Activated gamma-delta T cell treated with anti-CD3 and anti-CD28 coated beads, Interleukin-2, amount 50 U/mL, for 16 hours (primary cell): ENCODE measurements at regions not wholly inside any gene's neighbourhood (a gene's known extent, or its start where the extent isn't known, plus 50 kb on each side); places are given as distances from the start of the nearest gene placed in this dataset.

Experiments
- DNase-seq: peaks from one replicate; pipeline ENCODE4 v3.0.0-alpha.2; 2020; ENCODE audit warnings: low read depth

DNA sequence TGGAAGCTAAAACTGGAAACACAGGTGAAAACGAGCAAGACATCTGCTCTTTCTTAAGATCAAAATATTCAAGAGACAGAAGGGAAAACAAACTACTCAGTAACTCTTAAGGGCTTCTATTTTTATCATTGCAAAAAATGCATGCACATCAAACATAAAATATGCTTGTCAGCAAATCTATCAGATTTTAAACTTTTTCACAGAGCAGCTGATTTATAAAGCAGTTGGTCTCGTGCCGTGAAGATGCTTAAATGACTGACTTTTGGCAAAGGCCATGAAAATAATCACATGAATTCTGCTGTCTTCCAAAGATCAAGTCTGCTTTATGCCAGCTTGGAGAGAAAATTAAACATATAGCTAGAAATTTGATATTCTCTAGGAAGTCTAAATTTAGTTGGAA lies 482.1 kb upstream of the HS3ST1 start:
- no peak for DNase-seq

DNA sequence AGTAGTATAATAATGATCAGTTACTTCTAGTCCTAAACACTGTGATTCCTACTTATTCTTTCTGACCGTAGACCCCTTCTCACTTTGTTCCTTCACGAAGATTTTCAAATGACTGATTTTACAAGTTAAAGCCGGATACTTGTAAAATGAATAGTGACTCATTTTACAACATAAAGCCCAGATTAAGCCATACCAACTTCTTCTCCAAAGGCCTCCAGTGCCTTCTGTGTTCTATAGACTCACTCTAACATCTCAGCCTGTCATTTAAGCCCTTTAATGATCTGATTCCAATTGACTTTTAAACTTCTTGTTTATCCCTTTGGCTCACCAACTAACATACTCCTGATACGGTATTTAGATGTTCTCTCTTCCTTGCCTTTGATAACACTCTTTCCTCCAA lies 480.0 kb upstream of the HS3ST1 start:
- DNase-seq, result no peak

DNA sequence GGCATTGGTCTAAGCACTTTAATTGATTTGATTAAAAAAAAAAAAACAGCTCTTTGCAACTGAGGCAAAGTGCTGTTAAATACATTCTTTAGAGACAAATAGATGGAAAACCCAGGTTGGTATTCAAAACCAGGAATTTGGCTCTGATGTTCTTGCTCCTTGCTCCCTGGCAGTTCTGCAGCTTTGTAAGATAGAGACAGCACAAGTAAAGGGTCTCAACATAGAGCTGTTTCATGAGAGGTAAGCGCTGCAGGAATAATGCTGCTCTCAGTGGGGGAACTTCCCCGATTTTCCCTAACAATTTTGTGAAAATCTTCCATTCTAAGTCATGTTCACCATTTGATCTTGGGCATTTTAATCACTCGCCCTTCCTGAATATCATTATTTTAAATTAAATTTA lies 479.5 kb upstream of the HS3ST1 start:
- DNase-seq, result no peak

DNA sequence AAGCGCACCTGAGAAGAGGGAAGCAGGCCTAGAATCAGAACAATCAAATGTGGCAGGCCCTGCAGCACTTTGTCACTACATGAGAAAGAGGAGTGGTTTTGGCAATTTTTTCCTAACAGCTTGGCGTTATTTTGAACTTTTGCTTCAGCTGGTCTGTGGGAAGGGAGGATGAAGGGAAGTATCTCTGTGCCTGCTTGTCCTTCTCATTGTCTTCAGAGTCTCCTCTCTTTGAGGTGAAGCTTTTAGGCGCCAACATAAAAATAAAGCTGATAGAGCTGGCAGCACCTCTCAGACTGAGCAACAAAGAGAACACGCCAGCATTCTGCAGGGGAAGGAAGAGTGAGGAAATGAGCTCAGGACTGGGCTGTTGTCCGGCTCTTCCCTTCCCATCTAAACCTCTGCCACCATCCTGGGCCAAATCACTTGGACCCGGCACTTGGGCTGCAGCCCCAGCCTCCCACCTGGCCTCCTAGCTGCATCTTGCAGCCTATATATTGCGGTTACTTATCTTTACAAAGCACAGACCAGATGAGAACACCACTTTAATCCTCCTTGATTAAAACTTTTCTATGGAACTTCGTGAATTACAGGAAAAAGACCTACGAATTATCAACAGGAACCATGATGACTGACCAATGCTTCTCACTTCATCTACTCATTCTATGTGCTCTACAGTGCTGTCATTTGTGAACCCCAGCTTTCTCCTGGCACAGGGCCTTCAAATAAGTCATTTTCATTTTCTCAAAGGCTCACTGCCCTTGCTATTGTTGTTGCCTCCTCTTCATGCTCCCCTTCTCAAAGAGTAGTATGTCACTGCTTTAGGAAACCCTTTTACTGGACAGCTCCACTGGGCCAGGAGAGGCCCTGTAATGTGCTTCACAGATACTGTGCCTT lies 476.4 kb upstream of the HS3ST1 start:
- DNase-seq, result no peak

DNA sequence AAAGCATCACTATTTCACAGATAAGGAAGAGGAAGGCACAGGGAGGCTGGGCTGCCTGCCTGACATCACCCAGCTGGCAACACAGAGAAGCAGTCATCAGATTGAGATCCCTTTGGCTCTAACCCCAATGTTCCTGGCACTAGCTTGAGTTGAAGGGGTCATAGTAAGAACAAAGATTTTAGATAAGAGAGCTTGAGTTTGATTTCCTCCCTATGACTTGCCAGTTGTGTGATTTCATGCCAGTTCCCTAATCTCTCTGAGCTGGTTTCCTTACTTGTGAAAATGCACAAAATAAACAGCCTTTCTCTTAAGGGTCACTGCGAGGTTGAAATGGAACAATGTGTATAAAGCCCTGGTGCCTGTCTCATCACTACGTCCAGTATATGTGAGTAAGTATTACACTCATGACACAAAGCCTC lies 475.4 kb upstream of the HS3ST1 start:
- no peak for DNase-seq

DNA sequence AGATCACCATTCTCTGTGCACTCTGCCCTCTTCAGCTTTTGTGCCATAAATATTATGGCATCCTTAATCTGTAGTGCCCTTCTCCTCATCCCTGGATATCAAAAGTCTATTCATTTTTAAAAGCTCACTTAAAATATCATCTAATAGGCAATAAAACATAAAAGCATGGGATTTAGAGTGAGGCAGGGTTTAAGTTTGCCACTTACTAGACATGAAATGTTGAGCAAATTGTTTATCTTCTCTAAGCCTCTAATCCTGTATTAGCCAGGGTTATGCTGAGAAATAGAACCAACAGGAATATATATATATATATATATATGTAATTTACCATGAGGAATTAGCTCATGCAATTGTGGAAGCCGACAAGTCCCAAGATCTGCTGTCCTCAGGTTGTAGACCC lies 472.4 kb upstream of the HS3ST1 start:
- no peak for DNase-seq

DNA sequence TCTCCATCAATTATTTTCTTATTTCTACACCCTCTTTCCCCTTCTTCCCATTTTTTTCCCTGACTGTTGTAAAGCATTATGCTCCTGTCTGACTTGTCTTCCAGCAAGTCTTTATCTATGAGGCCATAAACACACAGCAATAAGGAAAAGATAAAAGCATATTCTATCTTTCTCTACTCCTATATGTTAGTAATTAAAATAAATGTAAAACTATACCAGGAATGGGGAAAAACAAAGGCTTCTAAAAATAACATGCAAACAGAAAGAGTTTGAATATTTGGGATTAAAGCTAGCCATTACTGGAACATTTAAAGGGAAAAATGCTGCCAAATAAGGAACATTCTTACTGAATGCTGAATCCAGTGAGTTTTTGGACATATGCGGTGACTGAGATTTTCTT lies 471.7 kb upstream of the HS3ST1 start:
- DNase-seq, result no peak

DNA sequence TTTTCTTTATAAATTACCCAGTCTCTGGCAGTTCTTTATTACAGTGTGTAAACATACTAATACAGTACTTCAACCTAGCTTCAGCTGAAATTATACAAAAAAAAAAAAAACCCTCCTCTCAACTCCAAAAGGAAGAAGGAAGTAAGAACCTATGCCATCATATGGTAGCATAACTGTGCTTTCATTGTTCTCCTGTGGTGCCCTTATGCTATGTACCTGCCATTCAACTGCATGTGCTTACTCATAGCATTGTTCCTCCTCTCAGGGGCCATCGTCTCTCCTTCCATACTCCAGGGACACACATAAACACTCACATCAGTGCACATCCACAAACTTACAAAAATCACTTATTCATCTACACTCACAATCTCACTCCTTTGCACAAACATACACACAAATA lies 470.1 kb upstream of the HS3ST1 start:
- DNase-seq, result no peak

DNA sequence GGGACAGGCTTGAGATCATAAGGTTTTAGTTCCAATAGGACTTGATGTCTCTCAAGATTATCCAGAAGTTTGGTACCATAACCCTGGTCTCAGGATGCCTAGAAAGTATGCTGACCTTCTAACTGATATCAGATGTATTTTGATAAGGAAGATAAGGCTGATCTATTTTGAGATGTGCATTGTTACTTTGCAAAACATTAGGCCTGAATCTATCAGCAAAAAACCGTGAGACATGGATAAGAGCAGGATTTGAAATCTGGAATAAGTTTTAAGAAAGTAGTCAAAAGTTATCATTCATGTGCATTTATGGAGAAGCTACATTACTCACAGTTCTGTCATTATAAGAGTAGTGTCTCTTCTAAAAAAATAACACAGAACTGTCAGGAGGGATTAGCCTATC lies 467.1 kb upstream of the HS3ST1 start:
- no peak for DNase-seq

DNA sequence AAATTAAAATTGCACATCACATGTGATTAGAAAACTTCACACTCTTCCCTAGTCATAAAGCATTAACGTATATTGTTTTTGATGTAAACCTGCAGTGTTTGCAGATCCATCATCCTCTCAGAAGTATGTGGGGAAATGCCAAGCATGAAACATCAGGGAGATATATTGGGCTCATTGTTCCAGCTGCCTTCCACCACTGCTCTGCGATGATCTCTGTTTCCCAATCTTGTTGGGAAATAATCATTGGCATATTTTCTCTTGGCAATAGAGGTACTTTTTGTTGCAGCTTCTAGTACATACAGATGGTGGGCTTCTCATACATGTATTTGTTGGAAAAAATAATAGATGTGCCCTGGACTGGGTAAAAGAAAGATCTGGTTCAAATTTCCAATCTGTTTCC lies 466.3 kb upstream of the HS3ST1 start:
- no peak for DNase-seq

DNA sequence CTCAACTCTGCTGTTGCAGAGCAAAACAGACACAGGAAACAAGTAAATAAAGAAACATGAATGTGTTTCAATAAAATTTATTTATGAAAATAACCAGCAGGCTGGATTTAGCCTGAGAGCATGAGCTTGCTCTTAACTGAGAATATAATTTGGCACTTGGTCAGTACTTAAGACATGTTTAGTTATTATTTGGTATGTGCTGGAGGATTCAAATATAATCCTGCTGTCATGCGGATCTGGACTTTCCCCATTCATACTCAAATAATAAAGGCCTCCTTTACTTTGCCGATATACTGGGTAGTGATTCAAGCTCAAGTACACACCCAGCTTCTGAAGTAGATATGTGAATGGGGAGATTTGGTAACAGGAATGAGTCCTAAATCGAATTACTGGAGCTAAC lies 465.5 kb upstream of the HS3ST1 start:
- no peak for DNase-seq

DNA sequence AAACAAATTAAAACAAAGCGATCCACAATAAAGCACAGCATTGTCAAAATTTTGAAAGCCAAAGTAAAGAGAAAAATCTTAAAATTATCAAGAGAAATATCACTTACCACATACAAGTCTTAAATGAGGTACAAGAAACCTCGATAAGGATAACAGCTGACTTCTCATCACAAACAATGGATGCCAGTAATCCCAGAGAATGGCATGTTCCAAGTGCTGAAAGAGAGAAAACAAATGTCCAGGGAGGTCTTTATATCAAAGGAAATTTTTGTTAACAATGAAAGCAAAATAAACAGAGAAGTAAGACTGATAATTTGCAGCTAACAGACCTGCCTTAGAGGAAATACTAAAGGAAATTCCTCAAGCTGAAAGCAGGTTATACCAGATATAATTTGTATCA lies 460.4 kb upstream of the HS3ST1 start:
- no peak for DNase-seq

DNA sequence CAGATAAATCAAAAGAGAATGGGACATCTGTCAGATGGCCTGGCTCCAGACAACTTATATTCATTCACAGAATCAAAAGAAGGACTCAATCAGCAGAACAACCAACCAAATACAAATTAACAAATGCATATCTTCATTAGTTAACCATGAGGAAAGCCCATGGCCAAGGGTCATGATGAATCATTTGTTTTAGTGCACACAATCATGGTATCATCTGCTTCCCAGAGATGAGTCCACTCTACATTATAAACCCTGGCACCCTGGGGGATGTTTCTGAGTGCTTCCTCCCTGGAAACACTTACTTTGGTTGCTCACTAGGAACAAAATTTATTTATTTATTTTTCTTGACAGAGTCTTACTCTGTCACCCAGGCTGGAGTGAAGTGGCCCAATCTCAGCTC lies 453.3 kb upstream of the HS3ST1 start:
- DNase-seq, result no peak

DNA sequence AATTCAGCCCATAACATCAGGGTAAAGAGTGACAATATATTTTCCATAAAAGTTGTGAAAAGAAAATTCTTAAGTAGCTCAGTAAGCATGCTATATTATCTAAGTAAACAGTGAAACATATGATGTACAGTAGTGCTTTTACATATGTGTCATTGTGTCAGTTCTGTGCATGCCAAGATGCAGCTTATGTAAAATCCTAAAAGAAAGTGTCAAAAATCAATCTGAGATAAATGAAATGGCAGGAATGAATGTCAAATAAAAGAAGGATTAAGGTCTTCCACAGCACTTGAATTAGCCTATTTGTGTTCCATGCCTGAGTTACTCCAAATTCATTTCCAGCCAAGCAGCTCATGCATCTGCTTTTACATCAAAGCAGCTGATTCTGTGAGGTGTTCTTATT lies 452.7 kb upstream of the HS3ST1 start:
- no peak for DNase-seq

DNA sequence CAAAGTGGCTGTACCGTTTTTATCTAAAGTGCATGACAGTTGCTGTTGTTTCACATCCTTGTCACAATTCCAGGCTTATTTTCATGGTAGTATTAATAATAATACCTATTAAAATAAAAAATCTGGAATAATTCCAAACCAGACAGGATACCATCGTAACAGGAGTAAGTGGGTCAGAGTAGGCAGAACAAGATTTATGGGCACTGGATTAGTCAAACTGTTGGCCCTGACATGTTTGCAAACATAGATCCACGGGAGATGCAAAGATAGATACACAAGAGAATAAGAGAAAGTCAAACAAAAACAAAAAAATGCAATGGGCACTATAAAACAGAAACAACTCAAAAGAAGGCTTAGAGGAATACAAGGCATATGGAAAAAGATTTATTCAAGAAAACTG lies 449.5 kb upstream of the HS3ST1 start:
- no peak for DNase-seq

DNA sequence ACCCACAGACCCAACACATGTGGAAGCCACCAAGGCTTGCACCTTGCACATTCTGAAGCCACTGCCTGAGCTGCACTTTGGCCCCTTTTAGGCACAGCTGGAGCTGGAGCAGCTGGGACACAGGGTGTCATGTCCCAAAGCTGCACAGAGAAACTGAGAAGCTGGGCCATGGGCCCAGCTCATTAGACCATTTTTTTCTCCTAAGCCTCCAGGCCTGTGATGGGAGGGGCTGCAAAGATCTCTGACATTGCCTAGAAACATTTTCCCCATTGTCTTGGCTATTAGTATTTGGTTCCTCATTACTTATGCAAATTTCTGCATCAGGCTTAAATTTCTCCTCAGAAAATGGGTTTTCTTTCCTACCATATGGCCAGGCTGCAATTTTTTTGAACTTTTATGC lies 447.4 kb upstream of the HS3ST1 start:
- DNase-seq, result no peak

DNA sequence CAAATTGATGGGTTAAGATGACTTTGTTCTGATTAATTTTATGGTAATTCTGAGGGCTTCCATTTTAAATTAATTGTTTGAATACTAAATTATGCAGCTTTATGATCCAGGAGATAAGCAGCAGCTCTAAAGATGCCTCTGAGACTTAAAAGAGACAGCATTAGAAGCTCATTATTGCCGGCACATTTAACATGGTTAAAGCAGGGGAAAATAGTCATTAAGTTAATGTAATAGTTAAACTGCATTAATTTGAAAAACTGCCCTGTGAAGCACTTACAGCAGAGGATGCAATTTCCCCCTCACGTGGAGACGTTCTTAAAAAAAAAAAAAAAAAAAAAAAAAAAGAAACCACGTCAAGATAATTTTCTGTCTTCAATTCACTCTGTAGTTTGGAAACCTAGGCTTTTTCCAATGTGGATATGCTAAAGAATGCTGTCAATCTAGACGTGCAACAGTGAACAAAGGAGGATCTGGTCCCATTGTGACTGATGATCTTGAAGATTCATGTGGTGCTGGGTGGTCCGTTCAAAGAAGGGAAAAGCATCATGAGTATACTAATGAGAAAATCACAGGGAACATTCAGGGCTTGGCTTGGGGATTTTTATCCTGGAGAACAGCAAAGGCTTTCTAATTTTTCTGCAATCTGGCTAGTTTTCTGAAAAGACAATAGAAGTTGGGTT lies 440.6 kb upstream of the HS3ST1 start:
- no peak for DNase-seq

DNA sequence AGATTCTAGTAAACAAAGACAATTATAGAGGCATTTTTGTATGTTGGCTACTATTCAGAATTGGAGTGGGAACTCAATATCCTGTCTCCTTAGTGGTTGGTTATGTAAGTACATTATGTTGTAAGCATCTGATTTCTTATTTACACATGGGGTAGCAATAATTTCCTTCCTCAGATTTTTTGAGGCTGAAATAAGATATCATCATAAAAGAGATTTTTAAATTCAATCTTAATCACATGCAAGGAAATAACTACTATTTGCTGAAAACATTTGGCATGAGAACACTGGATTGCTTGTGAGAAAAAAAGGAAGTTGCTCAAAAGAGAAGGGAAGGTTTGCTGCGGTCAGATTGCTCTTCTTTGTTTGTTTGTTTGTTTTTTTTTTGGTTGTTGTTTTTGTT lies 437.7 kb upstream of the HS3ST1 start:
- no peak for DNase-seq

DNA sequence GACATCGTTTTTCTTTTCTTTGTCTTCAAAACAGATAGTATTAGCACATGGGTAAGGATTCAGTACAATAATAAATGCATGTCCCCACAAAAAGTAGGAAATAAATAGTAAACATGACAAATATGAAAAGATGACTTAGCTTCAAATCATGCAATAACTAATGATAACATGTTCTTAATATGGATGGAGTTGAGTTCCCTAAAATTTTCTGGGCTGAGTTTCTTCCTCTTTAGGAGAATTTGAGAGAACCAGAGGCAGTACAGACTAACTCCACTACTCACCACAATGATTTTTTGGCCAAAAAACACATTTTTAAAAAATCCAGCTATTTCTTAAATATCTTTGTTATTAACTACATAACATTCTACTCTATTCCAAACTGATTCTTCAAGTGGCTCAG lies 432.3 kb upstream of the HS3ST1 start:
- DNase-seq, result no peak

DNA sequence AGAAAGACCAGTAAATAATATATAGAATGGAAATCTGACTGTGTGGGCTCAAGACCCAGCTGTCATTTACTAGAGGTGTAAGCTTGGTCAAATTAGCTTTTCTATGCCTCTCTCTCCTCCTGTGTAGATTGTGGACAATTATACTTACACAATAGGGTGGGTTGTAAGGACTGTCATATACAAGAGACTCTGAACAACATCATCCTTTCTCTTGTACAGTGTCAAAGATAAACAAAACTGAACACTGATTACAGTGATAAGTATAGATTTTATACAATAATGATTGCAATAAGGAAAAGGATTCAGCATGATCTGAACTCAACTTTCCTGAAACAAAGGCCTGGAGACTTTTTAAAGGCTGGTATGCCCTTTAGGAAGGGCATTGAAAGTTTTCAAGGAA lies 429.2 kb upstream of the HS3ST1 start:
- no peak for DNase-seq

DNA sequence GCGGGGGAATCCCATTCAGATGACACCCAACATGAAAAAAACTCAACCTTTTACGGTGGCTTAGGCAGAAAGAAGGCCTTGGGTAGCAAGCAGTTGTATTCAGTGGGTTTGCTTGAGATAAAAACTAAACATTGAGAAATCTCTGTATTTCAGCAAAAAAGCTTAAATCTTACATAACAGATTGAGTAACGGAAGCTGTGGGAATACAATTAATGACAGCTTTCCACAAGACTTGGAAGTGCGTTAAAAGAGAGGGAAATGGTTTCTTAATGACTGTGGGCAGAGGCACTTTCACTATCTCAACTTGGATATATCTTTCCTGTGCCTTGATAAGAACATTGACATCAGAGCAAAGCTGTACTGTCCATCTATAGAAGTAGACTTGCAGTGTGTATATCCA lies 418.5 kb upstream of the HS3ST1 start:
- no peak for DNase-seq

DNA sequence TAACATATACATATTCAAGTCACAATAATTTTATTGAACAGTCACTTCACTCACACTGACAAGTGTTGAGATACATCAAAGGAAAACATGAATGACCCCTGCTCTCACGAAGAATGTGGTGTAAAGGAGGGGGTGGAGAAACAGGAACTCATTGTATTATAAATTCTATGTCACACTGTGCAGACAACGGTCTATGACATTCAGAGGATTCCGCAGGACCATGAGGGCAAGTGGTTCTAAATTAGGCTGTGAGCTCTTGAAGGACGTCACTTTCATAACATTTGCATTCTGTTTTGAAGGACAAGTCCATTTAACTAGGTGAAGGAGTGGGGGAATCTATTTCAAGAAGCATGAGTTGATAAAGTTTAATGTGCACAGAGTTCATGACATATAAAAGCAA lies 415.2 kb upstream of the HS3ST1 start:
- no peak for DNase-seq

DNA sequence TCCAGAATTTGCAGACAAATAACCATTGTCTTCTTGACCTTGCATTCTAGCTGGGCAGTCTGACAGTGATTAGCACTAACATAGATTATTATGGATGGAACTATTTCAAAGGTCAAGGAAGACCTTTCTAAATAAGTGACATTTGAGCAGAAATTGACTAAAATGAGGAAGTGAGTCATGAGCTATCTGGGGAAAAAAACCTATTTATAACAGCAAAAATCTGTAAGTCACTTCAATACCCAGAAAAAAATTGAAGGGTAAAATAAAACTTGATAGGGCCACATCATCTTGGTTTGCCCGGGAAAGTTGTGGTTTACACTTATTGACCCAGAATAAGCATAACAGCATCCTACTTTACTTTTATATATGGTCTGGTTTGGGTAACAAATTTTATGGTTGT lies 414.6 kb upstream of the HS3ST1 start:
- no peak for DNase-seq
